Central memory CD8-positive, alpha-beta T cell (primary cell): ENCODE measurements at regions not wholly inside any gene's neighbourhood (a gene's known extent, or its start where the extent isn't known, plus 50 kb on each side); places are given as distances from the start of the nearest gene placed in this dataset.
"Not testable (repeated sequence)": the region's sequence is repeated elsewhere in the genome, so short reads cannot be mapped to it uniquely, and the experiment has no call there.

ENCODE experiments used
- ATAC-seq: fragments of 150-1000 bp; cut with Tn5 transposase; replicated peaks from 2 replicates; pipeline ENCODE4 v1.10.0; 2022; ENCODE audit warnings: mild to moderate bottlenecking, moderate FRiP score, moderate number of reproducible peaks; ENCODE audit not compliant: poor library complexity, severe bottlenecking; ENCODE audit errors: extremely low read depth
- DNase-seq, 2 donors: peaks; one replicate each; pipeline ENCODE4 v3.0.0; 2021; ENCODE audit warnings: low spot score in 2 of 2
- H3K27ac Mint-ChIP-seq: one replicate; pipeline ENCODE4 v1.8.0; 2022; ENCODE audit warnings: low read depth, mild to moderate bottlenecking, moderate library complexity, mixed read lengths
- H3K27me3 Mint-ChIP-seq: one replicate; pipeline ENCODE4 v1.8.0; 2022; ENCODE audit warnings: mixed read lengths
- H3K36me3 Mint-ChIP-seq: one replicate; pipeline ENCODE4 v1.8.0; 2022; ENCODE audit warnings: mild to moderate bottlenecking, moderate library complexity, mixed read lengths; ENCODE audit not compliant: insufficient read depth
- H3K4me1 Mint-ChIP-seq: one replicate; pipeline ENCODE4 v1.8.0; 2022; ENCODE audit warnings: mixed read lengths
- H3K4me3 Mint-ChIP-seq: one replicate; pipeline ENCODE4 v1.8.0; 2022; ENCODE audit warnings: mild to moderate bottlenecking, moderate library complexity, mixed read lengths
- H3K9me3 Mint-ChIP-seq: one replicate; pipeline ENCODE4 v1.8.0; 2022; ENCODE audit warnings: mixed read lengths

DNA sequence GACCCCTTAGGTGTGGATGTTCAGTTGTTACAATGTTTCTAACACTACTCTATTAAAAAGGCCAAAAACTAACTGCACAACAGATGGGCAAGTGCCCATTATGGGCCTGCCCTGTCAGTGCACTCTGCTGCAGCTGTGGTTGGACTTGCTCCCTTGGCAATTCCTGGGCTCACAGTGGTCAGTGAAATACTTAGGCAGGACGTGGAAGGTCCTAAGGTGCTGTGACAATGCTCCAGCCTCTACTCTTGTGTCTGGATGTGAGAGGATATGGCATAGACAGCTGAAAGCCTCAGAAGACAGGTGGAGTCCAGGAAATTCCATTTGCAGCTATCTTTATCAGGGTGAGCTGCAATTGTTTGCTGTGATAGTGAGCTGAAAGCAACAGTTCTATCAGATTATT is 136.5 kb upstream of the OLIG3 start:
- DNase-seq (no peak), ATAC-seq (no peak)
- H3K27me3 Mint-ChIP-seq: peaks cover 11% of the 10 kb centered on the region
- no peaks in the 10 kb centered on the region for H3K9me3 Mint-ChIP-seq
- H3K4me3 Mint-ChIP-seq: no peak overlapping the region
- no peaks in the 10 kb centered on the region for H3K4me1 Mint-ChIP-seq
- H3K36me3 Mint-ChIP-seq: no peaks in the 10 kb centered on the region
- H3K27ac Mint-ChIP-seq: no peak overlapping the region

DNA sequence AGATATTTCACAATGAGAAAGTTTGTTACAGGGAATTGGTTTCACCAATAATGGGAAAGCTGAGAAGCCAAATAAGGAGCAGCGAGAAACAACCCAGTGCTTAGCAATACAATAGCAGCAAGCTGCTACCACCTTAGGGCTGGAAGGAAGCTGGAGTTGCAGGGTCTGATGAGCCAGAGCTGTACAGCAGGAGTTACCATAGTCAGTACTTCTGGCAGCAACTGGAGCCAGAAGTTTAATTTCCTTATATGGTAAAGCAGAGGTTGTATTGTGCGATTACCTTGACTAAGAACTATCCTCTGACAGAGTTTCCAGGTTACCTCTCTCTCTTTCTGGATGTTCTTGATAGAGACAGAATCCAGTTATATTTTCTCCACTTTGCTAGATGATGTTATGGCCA is 137.1 kb upstream of the OLIG3 start:
- ATAC-seq: no peak

DNA sequence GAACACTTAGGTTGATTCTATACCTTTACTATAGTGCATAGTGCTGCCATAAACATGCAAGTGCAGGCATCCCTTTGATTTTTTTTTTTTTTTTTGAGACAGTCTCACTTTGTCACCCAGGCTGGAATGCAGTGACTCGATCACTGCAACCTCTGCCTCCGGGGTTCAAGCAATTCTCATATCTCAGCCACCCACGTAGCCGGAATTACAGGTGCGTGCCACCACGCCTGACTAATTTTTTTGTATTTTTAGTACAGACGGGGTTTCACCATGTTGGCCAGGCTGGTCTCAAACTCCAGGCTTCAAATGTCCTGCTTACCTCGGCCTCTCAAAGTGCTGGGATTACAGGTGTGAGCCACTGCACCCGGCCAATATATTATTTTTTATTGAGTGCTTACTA is 140.0 kb upstream of the OLIG3 start:
- not testable (repeated sequence) for H3K4me1 Mint-ChIP-seq, H3K27ac Mint-ChIP-seq, ATAC-seq, DNase-seq, H3K9me3 Mint-ChIP-seq, H3K27me3 Mint-ChIP-seq, H3K4me3 Mint-ChIP-seq, H3K36me3 Mint-ChIP-seq

More for the DNA sequence above, 137.1 kb upstream of the OLIG3 start:
- Mint-ChIP-seq H3K27me3 (peaks cover 5% of the 10 kb centered on the region), H3K4me3 (no peak overlapping the region), H3K27ac (no peak overlapping the region), H3K9me3 (no peaks in the 10 kb centered on the region), H3K4me1 (no peaks in the 10 kb centered on the region), H3K36me3 (no peaks in the 10 kb centered on the region)
- DNase-seq: no peak

DNA sequence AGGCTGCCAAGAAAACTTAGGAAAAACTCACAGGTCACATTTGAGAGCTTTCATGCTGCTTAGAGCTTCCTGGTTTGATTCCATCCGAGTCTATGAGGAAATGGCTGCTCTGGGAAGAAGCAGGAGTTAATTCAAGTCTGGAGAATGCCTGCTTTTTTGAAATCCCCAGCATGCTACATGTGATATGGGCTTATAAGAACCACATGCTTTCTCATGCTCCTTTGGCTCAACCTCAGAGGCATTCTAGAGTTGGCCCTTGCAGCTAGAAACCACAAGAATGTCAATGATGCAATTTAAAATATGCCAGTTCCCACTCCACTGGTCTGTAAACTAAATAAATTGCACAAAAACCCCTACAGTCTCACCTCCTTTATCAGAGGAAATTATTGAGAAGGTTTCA is 142.9 kb upstream of the OLIG3 start:
- Mint-ChIP-seq H3K4me1 (peaks cover 11% of the 10 kb centered on the region), H3K4me3 (no peak overlapping the region), H3K27me3 (no peaks in the 10 kb centered on the region), H3K9me3 (no peaks in the 10 kb centered on the region), H3K27ac (no peak overlapping the region), H3K36me3 (no peaks in the 10 kb centered on the region)
- DNase-seq: no peak
- no peak for ATAC-seq

DNA sequence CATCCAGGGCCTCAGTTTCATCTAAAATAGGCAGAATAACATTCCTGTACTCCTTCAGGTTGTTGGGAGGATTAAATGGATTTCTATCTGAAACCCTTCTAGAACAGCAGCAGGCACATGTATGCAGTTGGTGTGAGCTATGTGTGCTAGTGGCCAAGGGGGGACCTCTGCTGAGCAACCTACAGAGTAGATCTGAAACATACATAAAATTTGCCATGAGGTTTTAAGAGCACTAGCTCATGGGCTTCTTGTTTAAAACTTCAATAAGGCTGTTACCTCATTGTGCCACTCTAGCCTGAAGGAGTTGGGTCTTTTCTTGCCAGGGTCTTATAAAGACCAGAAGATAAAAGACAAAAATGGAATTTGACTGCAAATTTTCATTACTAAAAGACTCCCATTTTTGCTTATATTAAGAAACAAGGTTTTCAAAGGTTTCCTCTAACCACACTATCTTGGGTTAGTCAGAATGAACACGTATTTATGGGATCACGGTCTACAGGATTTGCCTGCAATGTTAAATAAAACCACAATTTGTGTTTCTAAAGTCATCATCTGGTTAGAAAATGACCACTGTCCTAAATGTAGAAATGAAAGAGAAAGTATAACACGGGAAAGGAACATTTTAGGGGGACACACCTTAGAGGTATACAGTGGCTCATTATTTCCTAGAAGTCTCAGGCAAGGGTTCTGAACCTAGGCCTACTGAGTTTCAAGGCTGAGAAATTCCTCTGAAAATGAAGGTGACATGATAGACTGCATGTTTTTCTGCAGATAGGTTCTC is 144.9 kb upstream of the OLIG3 start:
- peak overlapping the region; percentile 41 for H3K27ac Mint-ChIP-seq
- H3K36me3 Mint-ChIP-seq: peaks cover 2% of the 10 kb centered on the region
- H3K27me3 Mint-ChIP-seq: no peaks in the 10 kb centered on the region
- H3K9me3 Mint-ChIP-seq: no peaks in the 10 kb centered on the region
- H3K4me3 Mint-ChIP-seq: peak overlapping the region; percentile 33
- peaks cover 11% of the 10 kb centered on the region for H3K4me1 Mint-ChIP-seq
- ATAC-seq: no peak
- DNase-seq: no peak

DNA sequence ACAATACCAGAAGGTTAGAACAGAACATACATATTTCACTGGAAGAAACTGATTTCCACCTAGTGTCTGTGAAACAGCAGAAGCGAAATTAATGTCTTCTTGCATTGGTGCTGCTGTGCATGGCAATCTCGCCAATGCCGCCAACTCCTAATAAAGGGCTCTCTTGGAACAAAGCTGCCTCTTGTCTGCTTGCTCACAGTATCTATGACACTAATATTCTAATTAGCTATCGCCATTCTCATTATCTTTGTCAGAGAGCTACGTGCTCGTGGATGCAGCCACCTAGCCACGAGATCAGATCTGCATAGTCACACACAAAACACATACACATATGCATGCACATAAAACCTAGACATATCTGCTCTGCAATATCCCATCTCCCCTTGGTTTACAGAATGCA is 145.9 kb upstream of the OLIG3 start:
- Mint-ChIP-seq H3K4me3 (no peak overlapping the region), H3K4me1 (peaks cover 11% of the 10 kb centered on the region), H3K36me3 (peaks cover 2% of the 10 kb centered on the region), H3K9me3 (no peaks in the 10 kb centered on the region), H3K27ac (no peak overlapping the region), H3K27me3 (no peaks in the 10 kb centered on the region)
- ATAC-seq: no peak
- no peak for DNase-seq

DNA sequence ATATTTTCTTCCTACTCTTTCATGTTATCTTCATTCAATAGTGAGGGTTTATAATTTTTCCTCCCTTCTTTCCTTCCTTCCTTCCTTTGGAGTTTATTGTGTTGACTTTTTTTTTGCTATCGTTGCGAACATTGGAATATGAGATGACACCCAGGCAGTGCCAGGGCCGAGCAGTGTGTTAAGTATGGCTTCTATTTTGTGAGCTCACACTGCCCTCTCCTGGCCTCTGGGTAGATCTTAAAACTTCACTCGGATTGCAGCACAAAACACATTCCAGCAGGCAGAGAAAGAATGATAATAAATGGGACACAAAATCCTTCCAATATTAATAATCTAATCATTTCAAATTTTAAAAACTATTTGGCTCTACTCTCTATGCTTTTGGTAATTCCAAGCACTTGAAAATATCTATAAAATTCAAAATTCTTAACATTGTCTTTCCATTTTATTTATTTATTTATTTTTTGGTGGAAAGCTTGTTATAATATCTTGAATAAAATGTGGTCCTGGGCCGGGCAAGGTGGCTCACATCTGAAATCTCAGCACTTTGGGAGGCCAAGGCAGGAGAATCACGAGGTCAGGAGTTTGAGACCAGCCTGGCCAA is 147.4 kb upstream of the OLIG3 start:
- Mint-ChIP-seq H3K27ac (no peak overlapping the region), H3K4me3 (no peak overlapping the region), H3K27me3 (peaks cover under 1% of the 10 kb centered on the region), H3K4me1 (peaks cover 11% of the 10 kb centered on the region), H3K9me3 (no peaks in the 10 kb centered on the region), H3K36me3 (peaks cover 2% of the 10 kb centered on the region)
- DNase-seq: peak; percentile 19 to 28
- peak; percentile 72 for ATAC-seq

DNA sequence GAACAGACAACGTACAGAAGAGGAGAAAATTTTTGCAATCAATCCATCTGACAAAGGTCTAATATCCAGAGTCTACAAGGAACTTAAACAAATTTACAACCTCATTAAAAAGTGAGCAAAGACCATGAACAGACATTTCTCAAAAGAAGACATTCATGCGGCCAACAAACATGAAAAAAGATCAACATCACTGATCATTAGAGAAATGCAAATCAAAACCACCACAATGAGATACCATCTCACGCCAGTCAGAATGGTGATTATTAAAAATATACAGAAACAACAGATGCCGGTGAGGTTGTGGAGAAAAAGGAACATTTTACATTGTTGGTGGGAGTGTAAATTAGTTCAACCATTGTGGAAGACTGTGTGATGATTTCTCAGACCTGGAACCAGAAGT is 149.0 kb upstream of the OLIG3 start:
- H3K36me3 Mint-ChIP-seq, DNase-seq, ATAC-seq, H3K27ac Mint-ChIP-seq, H3K9me3 Mint-ChIP-seq, H3K4me3 Mint-ChIP-seq: not testable (repeated sequence)
- peaks cover 17% of the 10 kb centered on the region for H3K27me3 Mint-ChIP-seq
- peaks cover 11% of the 10 kb centered on the region for H3K4me1 Mint-ChIP-seq

DNA sequence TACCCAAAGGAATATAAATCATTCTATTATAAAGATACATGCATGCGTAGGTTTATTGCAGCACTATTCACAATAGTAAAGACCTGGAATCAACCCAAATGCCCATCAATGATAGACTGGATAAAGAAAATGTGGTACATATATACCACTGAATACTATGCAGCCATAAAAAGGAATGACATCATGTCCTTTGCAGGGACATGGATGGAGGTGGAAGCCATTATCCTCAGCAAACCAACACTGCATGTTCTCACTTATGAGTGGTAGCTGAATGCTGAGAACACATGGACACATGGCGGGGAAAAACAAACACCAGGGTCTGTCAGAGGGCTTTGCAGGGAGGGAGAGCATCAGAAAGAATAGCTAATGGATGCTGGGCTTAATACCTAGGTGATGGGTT is 149.4 kb upstream of the OLIG3 start:
- not testable (repeated sequence) for H3K9me3 Mint-ChIP-seq, DNase-seq, ATAC-seq, H3K4me3 Mint-ChIP-seq, H3K4me1 Mint-ChIP-seq, H3K36me3 Mint-ChIP-seq, H3K27ac Mint-ChIP-seq
- H3K27me3 Mint-ChIP-seq: peaks cover 22% of the 10 kb centered on the region

DNA sequence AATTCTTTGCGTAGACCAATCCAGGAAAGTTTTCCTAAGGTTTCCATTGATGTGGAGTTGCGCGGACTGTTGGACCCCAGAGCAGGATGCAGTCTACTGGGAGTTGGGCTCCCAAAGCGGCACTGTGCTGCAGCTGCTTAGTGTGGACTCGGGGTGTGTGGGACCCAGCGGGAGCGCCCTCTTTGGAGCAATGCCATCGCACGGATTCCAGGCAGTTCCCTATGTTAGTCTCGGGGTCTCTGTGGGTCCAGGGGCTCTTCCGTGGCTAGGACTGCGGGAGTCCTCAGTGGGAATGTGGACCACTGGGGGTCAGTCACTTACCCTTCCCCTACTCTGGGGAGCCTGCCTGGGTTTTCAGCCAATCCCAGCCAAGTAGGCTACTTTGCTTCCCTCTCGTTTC is 151.7 kb upstream of the OLIG3 start:
- no peaks in the 10 kb centered on the region for H3K4me1 Mint-ChIP-seq
- no peaks in the 10 kb centered on the region for H3K9me3 Mint-ChIP-seq
- H3K36me3 Mint-ChIP-seq: peaks cover 2% of the 10 kb centered on the region
- no peak overlapping the region for H3K27ac Mint-ChIP-seq
- no peak for DNase-seq
- H3K27me3 Mint-ChIP-seq: peaks cover 23% of the 10 kb centered on the region
- no peak for ATAC-seq
- no peak overlapping the region for H3K4me3 Mint-ChIP-seq

DNA sequence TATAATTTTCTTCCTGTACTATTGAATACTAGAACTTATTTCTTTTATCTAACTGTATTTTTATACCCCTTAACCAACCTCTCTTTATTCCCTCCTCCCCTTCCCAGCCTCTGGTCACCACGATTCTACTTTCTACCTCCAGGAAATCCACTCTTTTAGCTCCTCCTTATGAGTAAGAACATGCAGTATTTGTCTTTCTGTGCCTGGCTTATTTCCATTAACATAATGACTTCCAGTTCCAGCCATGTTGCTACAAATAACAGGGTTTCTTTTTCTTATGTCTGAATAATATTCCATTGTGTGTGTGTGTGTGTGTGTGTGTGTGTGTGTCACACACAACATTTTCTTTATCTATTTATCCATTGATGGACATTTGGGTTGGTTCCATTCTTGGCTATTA is 152.3 kb upstream of the OLIG3 start:
- Mint-ChIP-seq H3K27ac (no peak overlapping the region), H3K27me3 (peaks cover 23% of the 10 kb centered on the region), H3K9me3 (no peaks in the 10 kb centered on the region)

DNA sequence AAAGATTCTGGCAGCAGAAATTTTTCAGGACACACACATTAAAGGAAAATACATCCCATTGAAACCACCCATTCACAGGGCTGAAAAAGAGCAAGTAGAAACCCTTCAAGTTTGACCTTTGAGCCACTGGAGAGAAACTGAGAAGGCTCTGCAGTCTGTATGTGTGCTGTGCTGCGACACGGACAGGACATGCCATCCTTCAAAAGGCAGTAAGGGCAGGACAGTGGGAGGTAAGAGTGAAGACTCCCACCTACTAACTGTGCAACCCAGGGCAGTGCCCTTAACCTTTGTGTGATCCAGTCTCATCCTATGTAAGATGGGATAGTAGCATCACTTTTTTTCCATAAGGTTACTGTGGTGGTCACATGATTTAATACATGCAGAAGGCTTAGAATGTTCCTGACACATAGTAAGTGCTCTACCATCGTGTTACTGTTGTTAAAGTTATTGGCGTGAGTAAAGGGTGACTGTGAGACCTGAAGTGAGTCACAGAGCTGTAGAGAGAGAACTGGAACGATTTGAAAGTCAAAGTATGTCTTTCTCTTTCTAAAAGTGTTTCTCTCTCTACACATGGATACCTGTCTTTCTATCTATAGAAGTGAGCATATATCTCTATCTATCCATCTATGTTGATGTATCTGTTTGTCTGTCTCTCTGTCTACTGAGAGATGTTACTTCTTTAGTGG is 153.7 kb upstream of the OLIG3 start:
- Mint-ChIP-seq H3K9me3 (no peaks in the 10 kb centered on the region), H3K27ac (no peak overlapping the region), H3K4me1 (no peaks in the 10 kb centered on the region), H3K4me3 (no peak overlapping the region), H3K36me3 (no peaks in the 10 kb centered on the region), H3K27me3 (peaks cover 23% of the 10 kb centered on the region)
- DNase-seq: no peak
- ATAC-seq: no peak

More for the DNA sequence above, 152.3 kb upstream of the OLIG3 start:
- H3K36me3 Mint-ChIP-seq: peaks cover 2% of the 10 kb centered on the region
- ATAC-seq (no peak), DNase-seq (no peak)
- no peaks in the 10 kb centered on the region for H3K4me1 Mint-ChIP-seq
- H3K4me3 Mint-ChIP-seq: no peak overlapping the region

DNA sequence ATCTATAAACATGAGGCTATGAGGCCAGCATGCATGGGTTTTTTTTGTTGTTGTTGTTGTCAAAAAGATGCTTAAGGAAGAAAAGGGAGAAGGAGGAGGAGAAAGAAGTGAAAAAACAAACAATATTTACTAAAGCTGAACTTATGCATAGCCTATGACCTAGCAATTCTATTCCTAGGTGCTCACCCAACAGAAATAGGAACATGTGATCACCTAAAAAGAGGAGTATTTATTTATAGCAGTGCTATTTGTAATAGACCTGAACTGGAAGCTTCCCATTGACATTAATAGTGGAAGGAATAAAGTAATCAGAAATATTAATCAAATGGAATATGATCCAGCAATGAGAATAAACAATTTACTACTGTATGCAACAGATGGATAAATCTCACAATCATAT is 156.5 kb upstream of the OLIG3 start:
- Mint-ChIP-seq H3K4me3 (no peak overlapping the region), H3K27ac (no peak overlapping the region), H3K27me3 (peaks cover 23% of the 10 kb centered on the region), H3K9me3 (peaks cover 6% of the 10 kb centered on the region), H3K4me1 (no peaks in the 10 kb centered on the region), H3K36me3 (no peaks in the 10 kb centered on the region)
- DNase-seq (no peak), ATAC-seq (no peak)
